K562 (cell line): ENCODE measurements at regions not wholly inside any gene's neighbourhood (a gene's known extent, or its start where the extent isn't known, plus 50 kb on each side); places are given as distances from the start of the nearest gene placed in this dataset.

Experiments used
- ATAC-seq: fragments of 200-7000 bp; cut with Tn5 transposase; 3 replicates; pipeline ENCODE4 v1.9.1; 2020; ENCODE audit warnings: moderate library complexity
- BruUV-seq: library from RNA; stranded (reverse); fragments of 400-500 nt; replicated peaks from 2 replicates; lab custom pipeline; 2021; lab: Mats Ljungman, UMichigan
- CTCF ChIA-PET: fragments of 300-600 bp; formaldehyde crosslinking; extraction: SDS; loops from one replicate; lab custom pipeline; 2021; ENCODE audit warnings: low intra/inter-chr PET ratio; lab: Yijun Ruan, JAX
- POLR2A ChIA-PET: fragments of 300-600, 350-650 bp; sonication (Branson Sonifier 250); formaldehyde crosslinking; extraction: SDS; loops from one replicate; lab custom pipeline; 2021; ENCODE audit warnings: antibody characterized with exemption, inconsistent platforms; lab: Yijun Ruan, JAX
- DNase-seq, 4 experiments: peaks; one replicate each; pipeline versions ENCODE4 v3.0.0 to v3.0.0-alpha.2; 2011 to 2018; ENCODE audit warnings: low spot score in 3 of 4, mixed read lengths in 3 of 4; ENCODE audit errors: extremely low read depth in 1 of 4
- FAIRE-seq: peaks from 2 replicates; lab custom pipeline; 2011; peaks lifted over from hg19 to GRCh38; lab: Jason Lieb, UNC
- H2AFZ ChIP-seq: 2 replicates; pipeline ENCODE4 v1.6.0; 2011; ENCODE audit warnings: low read depth, low read length, control low read depth, inconsistent platforms
- H3K27ac ChIP-seq: fragments of 200-600 bp; 3 replicates; pipeline ENCODE4 v1.8.0; 2011; ENCODE audit warnings: low read depth, mild to moderate bottlenecking, control low read depth, inconsistent platforms, low read length, moderate library complexity, mixed read lengths; ENCODE audit errors: extremely low read depth
- H3K27me3 ChIP-seq, 2 experiments: fragments of 300-600 bp in 1 of 2; 2 replicates in 1 of 2; 3 replicates in 1 of 2; pipeline versions ENCODE4 v1.6.0 to v1.8.0; 2011; ENCODE audit warnings: inconsistent platforms in 2 of 2, low read length in 2 of 2, mild to moderate bottlenecking in 1 of 2, mixed read lengths in 1 of 2, moderate library complexity in 1 of 2; ENCODE audit not compliant: control insufficient read depth in 2 of 2, insufficient read depth in 2 of 2
- H3K36me3 ChIP-seq: fragments of 300-600 bp; 3 replicates; pipeline ENCODE4 v1.8.0; 2011; ENCODE audit warnings: mild to moderate bottlenecking, low read length, inconsistent platforms; ENCODE audit not compliant: control insufficient read depth, insufficient read depth
- H3K4me1 ChIP-seq, 2 experiments: fragments of 200-600 bp in 1 of 2; replicated peaks in 1 of 2; 2 replicates in 1 of 2; 3 replicates in 1 of 2; pipeline versions ENCODE4 v1.5.1 to v1.8.0; 2011; ENCODE audit warnings: inconsistent platforms in 2 of 2, low read length in 2 of 2, mild to moderate bottlenecking in 1 of 2, mixed read lengths in 1 of 2, moderate library complexity in 1 of 2; ENCODE audit not compliant: control insufficient read depth in 2 of 2, insufficient read depth in 2 of 2
- H3K4me2 ChIP-seq: 2 replicates; pipeline ENCODE4 v1.6.1; 2011; ENCODE audit warnings: low read length, control low read depth, inconsistent platforms, mixed read lengths; ENCODE audit not compliant: insufficient read depth
- H3K4me3 ChIP-seq: fragments of 200-600 bp; sonication (generic), shearing (Covaris generic); 2 replicates; pipeline ENCODE4 v1.5.1; 2016; ENCODE audit warnings: control low read depth, inconsistent platforms
- H3K79me2 ChIP-seq: fragments of 200-600 bp; 3 replicates; pipeline ENCODE4 v1.8.0; 2011; ENCODE audit warnings: low read length, inconsistent platforms; ENCODE audit not compliant: control insufficient read depth, insufficient read depth
- H3K9ac ChIP-seq, 2 experiments: 2 replicates each; pipeline versions ENCODE4 v1.6.0 to v1.6.1; 2011; ENCODE audit warnings: low read depth in 2 of 2, low read length in 2 of 2, control low read depth in 1 of 2, inconsistent platforms in 1 of 2, mild to moderate bottlenecking in 1 of 2, mixed read lengths in 1 of 2; ENCODE audit not compliant: insufficient read depth in 1 of 2
- H3K9me1 ChIP-seq: one replicate; pipeline ENCODE4 v1.6.0; 2011; ENCODE audit warnings: inconsistent platforms, mild to moderate bottlenecking, low read length, moderate library complexity; ENCODE audit not compliant: control insufficient read depth, insufficient read depth
- H3K9me3 ChIP-seq: replicated peaks from 2 replicates; pipeline ENCODE4 v1.5.1; 2011; ENCODE audit warnings: low read depth, low read length, inconsistent platforms; ENCODE audit not compliant: control insufficient read depth, insufficient read depth
- H4K20me1 ChIP-seq: replicated peaks from 2 replicates; pipeline ENCODE4 v1.6.1; 2011; ENCODE audit warnings: low read length, inconsistent platforms, mixed read lengths; ENCODE audit not compliant: control insufficient read depth, insufficient read depth
- COPS2 ChIP-seq: fragments of 450-650 bp; conservative IDR thresholded peaks from 2 replicates; pipeline ENCODE4 v1.6.1; 2016; ENCODE audit warnings: mild to moderate bottlenecking, moderate library complexity
- CSDE1 ChIP-seq, 2 experiments: fragments of 450-650 bp; IDR thresholded peaks; 2 replicates each; pipeline ENCODE4 v1.6.1; 2016; ENCODE audit warnings: mild to moderate bottlenecking in 1 of 2
- GABPB1 ChIP-seq: sonication (generic); formaldehyde crosslinking; IDR thresholded peaks from 2 replicates; pipeline ENCODE4 v1.8.0; 2022; ENCODE audit warnings: mild to moderate bottlenecking, missing genetic modification reagents
- HINFP ChIP-seq: fragments of 450-650 bp; conservative IDR thresholded peaks from 2 replicates; pipeline ENCODE4 v1.6.1; 2016; ENCODE audit warnings: missing genetic modification characterization, low read depth, mild to moderate bottlenecking, control low read depth, missing compliant biosample characterization
- HMG20B ChIP-seq: fragments of 250-450 bp; sonication (Bioruptor Pico); IDR thresholded peaks from 2 replicates; pipeline ENCODE4 v1.5.0; 2021; ENCODE audit warnings: mild to moderate bottlenecking
- JUN ChIP-seq, 2 experiments: sonication (generic) in 1 of 2; formaldehyde crosslinking in 1 of 2; IDR thresholded peaks; 2 replicates each; pipeline versions ENCODE4 v1.6.1 to v1.8.0; 2012 to 2022; ENCODE audit warnings: borderline replicate concordance in 2 of 2, mild to moderate bottlenecking in 2 of 2, improper control_type of control experiment in 1 of 2, low read depth in 1 of 2, low read length in 1 of 2, missing genetic modification reagents in 1 of 2
- POLR3A ChIP-seq: IDR thresholded peaks from 2 replicates; pipeline ENCODE4 v1.6.1; 2011; ENCODE audit warnings: borderline replicate concordance, mild to moderate bottlenecking, moderate library complexity; ENCODE audit not compliant: insufficient read length, insufficient read depth; ENCODE audit errors: extremely low read depth
- RBM15 ChIP-seq: fragments of 200-400 bp; formaldehyde crosslinking; IDR thresholded peaks from 2 replicates; pipeline ENCODE4 v1.6.1; 2018; ENCODE audit warnings: mild to moderate bottlenecking, low read length, moderate library complexity; ENCODE audit not compliant: insufficient read depth
- SAP30 ChIP-seq: fragments of 200-600 bp; sonication (generic); IDR thresholded peaks from 2 replicates; pipeline ENCODE4 v1.6.1; 2012; ENCODE audit warnings: borderline replicate concordance, low read depth, mild to moderate bottlenecking, moderate library complexity, low read length, control low read depth, inconsistent platforms; ENCODE audit not compliant: insufficient read depth, poor library complexity, severe bottlenecking
- SLC30A9 ChIP-seq: fragments of 250-450 bp; sonication (Bioruptor Pico); IDR thresholded peaks from 2 replicates; pipeline ENCODE4 v1.8.0; 2022; ENCODE audit warnings: mild to moderate bottlenecking, moderate library complexity
- TGIF2 ChIP-seq: sonication (generic); formaldehyde crosslinking; IDR thresholded peaks from 2 replicates; pipeline ENCODE4 v1.8.1; 2022; ENCODE audit warnings: mild to moderate bottlenecking, missing genetic modification reagents, moderate library complexity
- THRA ChIP-seq: fragments of 450-650 bp; IDR thresholded peaks from 2 replicates; pipeline ENCODE4 v1.6.1; 2017; ENCODE audit warnings: mild to moderate bottlenecking, moderate library complexity
- TSHZ1 ChIP-seq: fragments of 250-450 bp; sonication (Bioruptor Pico); IDR thresholded peaks from 2 replicates; pipeline ENCODE4 v1.4.0; 2020; ENCODE audit warnings: mild to moderate bottlenecking, moderate library complexity
- ZNF263 ChIP-seq: sonication (generic); formaldehyde crosslinking; IDR thresholded peaks from 2 replicates; pipeline ENCODE4 v1.8.0; 2022; ENCODE audit warnings: mild to moderate bottlenecking, missing genetic modification reagents, borderline replicate concordance
- in situ Hi-C: fragments of 300-500 bp; cut with MboI; formaldehyde crosslinking; loops from 4 replicates; pipeline ENCODE4 v1.15.0; 2018; ENCODE audit warnings: inconsistent platforms, mixed read lengths
- intact Hi-C: fragments of 100-400 bp; cut with micrococcal nuclease; formaldehyde crosslinking; loops from 2 replicates; pipeline ENCODE4 v1.14.2; 2022

GRCh38 chr12:67885375-67886169 is 103.7 kb upstream of the IFNG-AS1 start (continued):
- no peak for TF ChIP-seq THRA

- intact Hi-C loops, result no loop called here
- TF ChIP-seq SLC30A9 (CRISPR knock-in tag) (no peak), GABPB1 (CRISPR knock-in tag) (no peak), JUN (IDR thresholded peaks at IDR 0.05; ENCODE audit: borderline replicate concordance, low read depth, low read length) (no peak), JUN (CRISPR knock-in tag; IDR thresholded peaks at IDR 0.05; ENCODE audit: borderline replicate concordance) (no peak), CSDE1 (IDR thresholded peaks at IDR 0.05) (no peak), TSHZ1 (CRISPR knock-in tag) (no peak), TGIF2 (CRISPR knock-in tag) (no peak), SAP30 (no peak), HMG20B (no peak), POLR3A (no peak), COPS2 (no peak), RBM15 (no peak), HINFP (tag) (no peak), ZNF263 (CRISPR knock-in tag) (no peak)
Observed at GRCh38 chr12:67887065-67887464, 102.2 kb upstream of the IFNG-AS1 start.

More at GRCh38 chr12:67887065-67887464, 102.2 kb upstream of the IFNG-AS1 start:
- no peaks in the 10 kb centered on the region for H3K27me3 ChIP-seq
- BruUV-seq, result no TSS peak
- CTCF ChIA-PET, result no interaction called here
- H3K4me3 ChIP-seq, result no peak overlapping the region
- DNase-seq (no peak), FAIRE-seq (no peak), ATAC-seq (no peak)
- H3K4me1 ChIP-seq, result no peaks in the 10 kb centered on the region
- no peak overlapping the region for H3K4me2 ChIP-seq
- POLR2A ChIA-PET, result no interaction called here
- no peak overlapping the region for H3K9ac ChIP-seq
- H3K79me2 ChIP-seq, result no peaks in the 10 kb centered on the region
- H2AFZ ChIP-seq, result no peak overlapping the region
- in situ Hi-C loops, result no loop called here
- no peaks in the 10 kb centered on the region for H3K9me1 ChIP-seq
- no peak overlapping the region for H3K27ac ChIP-seq
- H3K9me3 ChIP-seq, result no peaks in the 10 kb centered on the region
- H3K36me3 ChIP-seq, result no peaks in the 10 kb centered on the region
- no peaks in the 10 kb centered on the region for H4K20me1 ChIP-seq
